ENCODE measurements at regions not wholly inside any gene's neighbourhood (a gene's known extent, or its start where the extent isn't known, plus 50 kb on each side); places are given as distances from the start of the nearest gene placed in this dataset.
A peak's percentile ranks its signal among the peaks of the same experiment; 100 is the strongest.

GRCh38 chr13:85525411-85525810 is 273.8 kb downstream of the SLITRK6 start:
- Histone ChIP-seq H3K27ac (ENCODE audit: low read length) (no peak overlapping the region), H4K20me1 (ENCODE audit: insufficient read depth, low read length) (no peaks in the 10 kb centered on the region), H3K4me2 (ENCODE audit: low read length) (no peak overlapping the region), H3K79me2 (ENCODE audit: low read length) (no peaks in the 10 kb centered on the region), H3K36me3 (replicated peaks; ENCODE audit: low read depth, low read length) (no peaks in the 10 kb centered on the region), H3K4me3 (ENCODE audit: low read length) (no peak overlapping the region), H3K9me3 (ENCODE audit: insufficient read depth, low read length) (no peaks in the 10 kb centered on the region), H3K27me3 (ENCODE audit: low read depth, low read length) (no peaks in the 10 kb centered on the region), H3K9ac (ENCODE audit: low read length) (no peak overlapping the region), H3K4me1 (ENCODE audit: low read length) (no peaks in the 10 kb centered on the region), H2AFZ (ENCODE audit: low read depth, low read length) (0 out of 2 replicates have a peak overlapping the region, but pooled peaks have one; percentile 26)
- TF ChIP-seq EZH2phosphoT487 (IDR thresholded peaks at IDR 0.05; ENCODE audit: low read depth), result no peak
- no peak for TF ChIP-seq CTCF (IDR thresholded peaks at IDR 0.05; ENCODE audit: low read depth, low read length)

- H3K9me3 ChIP-seq (ENCODE audit: insufficient read depth, low read length), result no peaks in the 10 kb centered on the region
- no peak overlapping the region for H2AFZ ChIP-seq (ENCODE audit: low read depth, low read length)
Measured at GRCh38 chr13:85521657-85522056, 277.6 kb downstream of the SLITRK6 start.

GRCh38 chr13:85520445-85520844 is 278.8 kb downstream of the SLITRK6 start:
- Histone ChIP-seq H2AFZ (ENCODE audit: low read depth, low read length) (no peak overlapping the region), H3K4me1 (ENCODE audit: low read length) (no peaks in the 10 kb centered on the region), H4K20me1 (ENCODE audit: insufficient read depth, low read length) (no peaks in the 10 kb centered on the region), H3K9me3 (ENCODE audit: insufficient read depth, low read length) (0 out of 2 replicates have a peak, but pooled peaks cover 4% of the 10 kb centered on the region), H3K27me3 (ENCODE audit: low read depth, low read length) (no peaks in the 10 kb centered on the region), H3K79me2 (ENCODE audit: low read length) (no peaks in the 10 kb centered on the region), H3K36me3 (replicated peaks; ENCODE audit: low read depth, low read length) (no peaks in the 10 kb centered on the region), H3K4me2 (ENCODE audit: low read length) (no peak overlapping the region), H3K27ac (ENCODE audit: low read length) (no peak overlapping the region), H3K4me3 (ENCODE audit: low read length) (no peak overlapping the region), H3K9ac (ENCODE audit: low read length) (no peak overlapping the region)
- TF ChIP-seq EZH2phosphoT487 (IDR thresholded peaks at IDR 0.05; ENCODE audit: low read depth), result no peak

More at GRCh38 chr13:85521657-85522056, 277.6 kb downstream of the SLITRK6 start:
- H3K4me2 ChIP-seq (ENCODE audit: low read length), result no peak overlapping the region
- no peaks in the 10 kb centered on the region for H3K79me2 ChIP-seq (ENCODE audit: low read length)
- H3K27me3 ChIP-seq (ENCODE audit: low read depth, low read length), result no peaks in the 10 kb centered on the region
- no peaks in the 10 kb centered on the region for H3K36me3 ChIP-seq (replicated peaks; ENCODE audit: low read depth, low read length)
- H4K20me1 ChIP-seq (ENCODE audit: insufficient read depth, low read length), result no peaks in the 10 kb centered on the region
- H3K4me1 ChIP-seq (ENCODE audit: low read length), result no peaks in the 10 kb centered on the region
- H3K27ac ChIP-seq (ENCODE audit: low read length), result no peak overlapping the region
- H3K9ac ChIP-seq (ENCODE audit: low read length), result no peak overlapping the region
- H3K4me3 ChIP-seq (ENCODE audit: low read length), result no peak overlapping the region
- TF ChIP-seq EZH2phosphoT487 (IDR thresholded peaks at IDR 0.05; ENCODE audit: low read depth) (no peak), CTCF (IDR thresholded peaks at IDR 0.05; ENCODE audit: low read depth, low read length) (no peak)

- Histone ChIP-seq H2AFZ (ENCODE audit: low read depth, low read length) (no peak overlapping the region), H3K4me1 (ENCODE audit: low read length) (no peaks in the 10 kb centered on the region), H3K4me3 (ENCODE audit: low read length) (no peak overlapping the region), H3K79me2 (ENCODE audit: low read length) (no peaks in the 10 kb centered on the region), H3K27me3 (ENCODE audit: low read depth, low read length) (no peaks in the 10 kb centered on the region), H3K9me3 (ENCODE audit: insufficient read depth, low read length) (0 out of 2 replicates have a peak, but pooled peaks cover 4% of the 10 kb centered on the region), H3K36me3 (replicated peaks; ENCODE audit: low read depth, low read length) (no peaks in the 10 kb centered on the region), H3K4me2 (ENCODE audit: low read length) (no peak overlapping the region), H4K20me1 (ENCODE audit: insufficient read depth, low read length) (no peaks in the 10 kb centered on the region), H3K9ac (ENCODE audit: low read length) (no peak overlapping the region), H3K27ac (ENCODE audit: low read length) (no peak overlapping the region)
- no peak for TF ChIP-seq EZH2phosphoT487 (IDR thresholded peaks at IDR 0.05; ENCODE audit: low read depth)
Measured at GRCh38 chr13:85519363-85519762, 279.9 kb downstream of the SLITRK6 start.

- Histone ChIP-seq H3K4me1 (ENCODE audit: low read length) (no peaks in the 10 kb centered on the region), H3K27ac (ENCODE audit: low read length) (no peak overlapping the region), H3K36me3 (replicated peaks; ENCODE audit: low read depth, low read length) (no peaks in the 10 kb centered on the region), H3K4me3 (ENCODE audit: low read length) (no peak overlapping the region), H4K20me1 (ENCODE audit: insufficient read depth, low read length) (no peaks in the 10 kb centered on the region), H2AFZ (ENCODE audit: low read depth, low read length) (no peak overlapping the region), H3K79me2 (ENCODE audit: low read length) (no peaks in the 10 kb centered on the region), H3K27me3 (ENCODE audit: low read depth, low read length) (no peaks in the 10 kb centered on the region), H3K9ac (ENCODE audit: low read length) (no peak overlapping the region), H3K4me2 (ENCODE audit: low read length) (no peak overlapping the region), H3K9me3 (ENCODE audit: insufficient read depth, low read length) (0 out of 2 replicates have a peak, but pooled peaks cover 4% of the 10 kb centered on the region)
- TF ChIP-seq CTCF (IDR thresholded peaks at IDR 0.05; ENCODE audit: low read depth, low read length) (no peak), EZH2phosphoT487 (IDR thresholded peaks at IDR 0.05; ENCODE audit: low read depth) (no peak)
Measured at GRCh38 chr13:85512421-85512820, 286.8 kb downstream of the SLITRK6 start.
